B cell (primary cell): ENCODE measurements at regions not wholly inside any gene's neighbourhood (a gene's known extent, or its start where the extent isn't known, plus 50 kb on each side); places are given as distances from the start of the nearest gene placed in this dataset.
A peak's percentile ranks its signal among the peaks of the same experiment; 100 is the strongest.

ENCODE experiments used
- ATAC-seq: fragments of 200-7000 bp; cut with Tn5 transposase; one replicate; pipeline ENCODE4 v1.10.0; 2021; ENCODE audit warnings: low read depth, mild to moderate bottlenecking, moderate number of reproducible peaks, moderate library complexity
- CTCF ChIA-PET: fragments of 350-600 bp; sonication (Branson Sonifier 250); formaldehyde crosslinking; loops from one replicate; lab custom pipeline; 2021; ENCODE audit warnings: antibody characterized with exemption, inconsistent platforms; lab: Charles Lee
- POLR2A ChIA-PET: fragments of 350-600 bp; sonication (Branson Sonifier 250); formaldehyde crosslinking; loops from one replicate; lab custom pipeline; 2021; ENCODE audit warnings: antibody characterized with exemption; lab: Charles Lee
- DNase-seq: peaks from one replicate; pipeline ENCODE4 v3.0.0; 2013
- H2AFZ ChIP-seq: 2 replicates; pipeline ENCODE4 v1.6.1; 2012; ENCODE audit warnings: mild to moderate bottlenecking, low read depth, low read length; ENCODE audit not compliant: insufficient read depth, poor library complexity, severe bottlenecking
- H3K27ac ChIP-seq, 2 donors: 1 replicate in 1 of 2; 2 replicates in 1 of 2; pipeline ENCODE4 v1.5.1; 2012 to 2013; ENCODE audit warnings: low read length in 2 of 2, mild to moderate bottlenecking in 2 of 2, moderate library complexity in 1 of 2
- H3K27me3 ChIP-seq, 4 experiments: fragments of 200-600 bp in 1 of 4; sonication (generic) in 1 of 4; replicated peaks in 1 of 4; 1 replicate in 2 of 4; 2 replicates in 2 of 4; pipeline versions ENCODE4 v1.6.1 to v1.7.0; 2013 to 2016; ENCODE audit warnings: low read length in 3 of 4, mild to moderate bottlenecking in 2 of 4, mixed read lengths in 1 of 4, moderate library complexity in 1 of 4; ENCODE audit not compliant: insufficient read depth in 4 of 4, control insufficient read depth in 3 of 4; ENCODE audit errors: control extremely low read depth in 1 of 4
- H3K36me3 ChIP-seq, 2 experiments: replicated peaks in 1 of 2; 1 replicate in 1 of 2; 2 replicates in 1 of 2; pipeline versions ENCODE4 v1.6.1 to v1.7.1; 2013; ENCODE audit warnings: low read length in 1 of 2; ENCODE audit not compliant: insufficient read depth in 2 of 2, control insufficient read depth in 1 of 2; ENCODE audit errors: control extremely low read depth in 1 of 2, extremely low read depth in 1 of 2
- H3K4me1 ChIP-seq, 2 donors: fragments of 200-600 bp in 1 of 2; sonication (generic) in 1 of 2; 1 replicate in 1 of 2; 2 replicates in 1 of 2; pipeline versions ENCODE4 v1.5.1 to v1.6.1; 2013 to 2017; ENCODE audit warnings: low read length in 2 of 2; ENCODE audit not compliant: control insufficient read depth in 2 of 2, insufficient read depth in 2 of 2
- H3K4me2 ChIP-seq: replicated peaks from 2 replicates; pipeline ENCODE3; 2012; ENCODE audit warnings: mild to moderate bottlenecking, low read depth, low read length; ENCODE audit not compliant: poor library complexity, severe bottlenecking
- H3K4me3 ChIP-seq, 5 experiments: fragments of 200-600 bp in 1 of 5; sonication (generic) in 1 of 5; 1 replicate in 3 of 5; 2 replicates in 2 of 5; pipeline versions ENCODE4 v1.5.1 to v1.7.0; 2011 to 2016; ENCODE audit warnings: low read length in 4 of 5, mild to moderate bottlenecking in 4 of 5, low read depth in 2 of 5, control low read depth in 1 of 5, moderate library complexity in 1 of 5; ENCODE audit not compliant: insufficient read depth in 1 of 5; ENCODE audit errors: control extremely low read depth in 1 of 5, extremely low read depth in 1 of 5
- H3K79me2 ChIP-seq: fragments of 200-600 bp; sonication (generic); one replicate; pipeline ENCODE4 v1.6.0; 2016; ENCODE audit warnings: low read length; ENCODE audit not compliant: control insufficient read depth, insufficient read depth
- H3K9ac ChIP-seq: fragments of 200-600 bp; sonication (generic); 2 replicates; pipeline ENCODE4 v1.6.1; 2017; ENCODE audit warnings: mild to moderate bottlenecking, low read length, moderate library complexity
- H3K9me3 ChIP-seq, 3 donors: one replicate each; pipeline versions ENCODE4 v1.6.1 to v1.7.1; 2013; ENCODE audit warnings: low read length in 2 of 3; ENCODE audit not compliant: control insufficient read depth in 2 of 3, insufficient read depth in 1 of 3; ENCODE audit errors: control extremely low read depth in 1 of 3
- H4K20me1 ChIP-seq: 2 replicates; pipeline ENCODE4 v1.6.0; 2012; ENCODE audit warnings: mild to moderate bottlenecking, low read length; ENCODE audit not compliant: insufficient read depth, control insufficient read depth, poor library complexity, severe bottlenecking
- H3K27ac Mint-ChIP-seq: one replicate; pipeline ENCODE4 v1.8.0; 2021; ENCODE audit warnings: mixed read lengths
- H3K27me3 Mint-ChIP-seq: one replicate; pipeline ENCODE4 v1.8.0; 2021; ENCODE audit warnings: mixed read lengths
- H3K4me1 Mint-ChIP-seq: one replicate; pipeline ENCODE4 v1.8.0; 2021; ENCODE audit warnings: mixed read lengths
- H3K4me3 Mint-ChIP-seq: one replicate; pipeline ENCODE4 v1.8.0; 2021; ENCODE audit warnings: mixed read lengths
- H3K9me3 Mint-ChIP-seq: one replicate; pipeline ENCODE4 v1.8.0; 2022; ENCODE audit warnings: mixed read lengths; ENCODE audit not compliant: insufficient read depth
- CTCF ChIP-seq: fragments of 200-600 bp; IDR thresholded peaks from one replicate; pipeline ENCODE4 v1.8.0; 2022; ENCODE audit warnings: antibody characterized with exemption, mild to moderate bottlenecking
- EZH2 ChIP-seq: IDR thresholded peaks from 2 replicates; pipeline ENCODE4 v1.6.1; 2012; ENCODE audit warnings: borderline replicate concordance, low read depth, mild to moderate bottlenecking, moderate library complexity, low read length; ENCODE audit not compliant: insufficient read depth, poor library complexity, severe bottlenecking
- WGBS: methylation state at CpG from one replicate; pipeline ENCODE4 v1.1.5; 2013; ENCODE audit warnings: missing lambda C conversion rate; ENCODE audit not compliant: insufficient coverage; 5-methylcytosine and 5-hydroxymethylcytosine counted together
- intact Hi-C: fragments of 100-400 bp; cut with micrococcal nuclease; formaldehyde crosslinking; loops from one replicate; pipeline ENCODE4 v1.10.0; 2022

- TF ChIP-seq CTCF (no peak), EZH2 (no peak)
- Histone ChIP-seq H3K36me3 (no peaks in the 10 kb centered on the region), H3K27ac (no peak overlapping the region), H3K4me1 (no peaks in the 10 kb centered on the region), H3K4me3 (no peak overlapping the region), H3K27me3 (peaks cover 0 to 11% (median 0%) of the 10 kb centered on the region in 4 experiments), H3K9ac (no peak overlapping the region), H3K4me2 (no peak overlapping the region), H3K79me2 (no peaks in the 10 kb centered on the region), H3K9me3 (peaks cover 0 to 28% (median 0%) of the 10 kb centered on the region in 3 donors), H2AFZ (no peak overlapping the region), H4K20me1 (no peaks in the 10 kb centered on the region)
- H3K27ac Mint-ChIP-seq = no peak overlapping the region
- peaks cover 30% of the 10 kb centered on the region for H3K27me3 Mint-ChIP-seq
- DNase-seq (no peak), ATAC-seq (no peak)
- ChIA-PET CTCF (interaction anchor here (0.6 to 1.2 kb wide), 2 partner anchors 66 to 183 kb away, joined by 3 read pairs; no protein-coding TSS in a partner anchor), POLR2A (no interaction called here)
- H3K9me3 Mint-ChIP-seq = peaks cover 3% of the 10 kb centered on the region
- no peaks in the 10 kb centered on the region for H3K4me1 Mint-ChIP-seq
- no peak overlapping the region for H3K4me3 Mint-ChIP-seq
- intact Hi-C loops = no loop called here
- WGBS = 95% methylated on average over 4 of the region's 7 CpGs
These were observed 218.0 kb upstream of the TNRC6C start for GRCh38 chr17:77740481-77740880.

- CTCF ChIA-PET = interaction anchor here (0.6 to 1.2 kb wide), 3 partner anchors 66 to 272 kb away, joined by 3 read pairs; no protein-coding TSS in a partner anchor
- Mint-ChIP-seq H3K4me3 (no peak overlapping the region), H3K4me1 (no peaks in the 10 kb centered on the region), H3K9me3 (peaks cover 3% of the 10 kb centered on the region), H3K27ac (no peak overlapping the region), H3K27me3 (peaks cover 31% of the 10 kb centered on the region)
- Histone ChIP-seq H3K4me3 (no peak overlapping the region), H3K9me3 (peaks cover 0 to 28% (median 0%) of the 10 kb centered on the region in 3 donors), H4K20me1 (no peaks in the 10 kb centered on the region), H3K4me1 (no peaks in the 10 kb centered on the region), H3K9ac (no peak overlapping the region), H3K27ac (no peak overlapping the region), H3K4me2 (no peak overlapping the region), H3K36me3 (no peaks in the 10 kb centered on the region), H2AFZ (no peak overlapping the region), H3K27me3 (peaks cover 0 to 10% (median 0%) of the 10 kb centered on the region in 4 experiments), H3K79me2 (no peaks in the 10 kb centered on the region)
- ATAC-seq (no peak), DNase-seq (no peak)
- TF ChIP-seq EZH2 = no peak
- peak; percentile 30 for TF ChIP-seq CTCF
- 57% methylated on average over 8 of the region's 8 CpGs for WGBS
- POLR2A ChIA-PET = no interaction called here
- intact Hi-C loops = no loop called here
These were observed 217.4 kb upstream of the TNRC6C start for GRCh38 chr17:77741109-77741508.
